ENCODE measurements at regions not wholly inside any gene's neighbourhood (a gene's known extent, or its start where the extent isn't known, plus 50 kb on each side); places are given as distances from the start of the nearest gene placed in this dataset.

DNA sequence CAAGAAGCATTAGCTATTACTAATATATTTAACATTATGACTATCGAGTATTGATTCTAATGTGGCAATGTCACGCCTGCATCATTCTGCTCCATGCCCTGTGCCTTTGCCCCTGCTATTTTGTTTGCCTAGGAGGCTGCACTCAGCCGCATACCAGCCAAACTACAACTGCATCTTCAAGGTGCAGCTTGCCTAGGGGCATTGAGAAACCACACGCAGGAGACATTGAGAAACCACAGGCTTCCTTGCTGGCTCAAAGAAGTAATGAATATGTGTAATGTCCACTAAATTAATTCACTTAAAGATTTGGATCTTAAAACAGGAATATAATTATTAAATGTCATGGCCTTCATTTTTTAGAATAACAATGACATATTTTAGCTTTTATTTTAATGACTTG lies 683.6 kb upstream of the TENM3 start:
- TF ChIP-seq CTCF (IDR thresholded peaks at IDR 0.05) (no peak), POLR2A (IDR thresholded peaks at IDR 0.05; ENCODE audit: low read depth) (no peak), POLR2AphosphoS5 (IDR thresholded peaks at IDR 0.05) (no peak)

Data from esophagus muscularis mucosa (tissue), 3 donors.